H9 (cell line): ENCODE measurements at regions not wholly inside any gene's neighbourhood (a gene's known extent, or its start where the extent isn't known, plus 50 kb on each side); places are given as distances from the start of the nearest gene placed in this dataset.

Experiments used
- DNase-seq: peaks from one replicate; pipeline ENCODE4 v3.0.0-alpha.2; 2017
- H2AFZ ChIP-seq: one replicate; pipeline ENCODE4 v1.6.1; 2013; ENCODE audit warnings: mild to moderate bottlenecking, low read length, control low read depth, moderate library complexity
- H2AK5ac ChIP-seq: 2 replicates; pipeline ENCODE4 v1.6.1; 2013; ENCODE audit warnings: low read length, control low read depth, mixed read lengths; ENCODE audit not compliant: insufficient read length
- H2BK120ac ChIP-seq: one replicate; pipeline ENCODE4 v1.6.1; 2013; ENCODE audit warnings: low read depth, mild to moderate bottlenecking, low read length, control low read depth, inconsistent platforms; ENCODE audit not compliant: poor library complexity, severe bottlenecking
- H2BK12ac ChIP-seq: 2 replicates; pipeline ENCODE4 v1.6.1; 2013; ENCODE audit warnings: low read length, control low read depth, mixed read lengths, low read depth; ENCODE audit not compliant: insufficient read length
- H2BK15ac ChIP-seq: 2 replicates; pipeline ENCODE4 v1.6.1; 2013; ENCODE audit warnings: low read depth, low read length, control low read depth
- H2BK20ac ChIP-seq: one replicate; pipeline ENCODE4 v1.6.1; 2013; ENCODE audit warnings: low read depth, mild to moderate bottlenecking, low read length, control low read depth, inconsistent platforms; ENCODE audit not compliant: poor library complexity, severe bottlenecking
- H2BK5ac ChIP-seq: 2 replicates; pipeline ENCODE4 v1.6.1; 2013; ENCODE audit warnings: low read length, control low read depth, mixed read lengths; ENCODE audit not compliant: insufficient read length
- H3K14ac ChIP-seq: 2 replicates; pipeline ENCODE4 v1.6.1; 2013; ENCODE audit warnings: low read length, control low read depth; ENCODE audit not compliant: insufficient read depth
- H3K18ac ChIP-seq: 2 replicates; pipeline ENCODE4 v1.6.1; 2013; ENCODE audit warnings: low read depth, mild to moderate bottlenecking, mixed read lengths, low read length, control low read depth; ENCODE audit not compliant: insufficient read length
- H3K23ac ChIP-seq: 2 replicates; pipeline ENCODE4 v1.6.1; 2013; ENCODE audit warnings: low read length, control low read depth, mixed read lengths, low read depth; ENCODE audit not compliant: insufficient read length
- H3K23me2 ChIP-seq: 2 replicates; pipeline ENCODE4 v1.6.1; 2013; ENCODE audit warnings: low read depth, mild to moderate bottlenecking, mixed read lengths, low read length, control low read depth; ENCODE audit not compliant: insufficient read length, poor library complexity, severe bottlenecking
- H3K27ac ChIP-seq: 2 replicates; pipeline ENCODE4 v1.5.1; 2013; ENCODE audit warnings: low read length, control low read depth, mixed read lengths, low read depth; ENCODE audit not compliant: insufficient read length
- H3K27me3 ChIP-seq: 2 replicates; pipeline ENCODE4 v1.6.1; 2013; ENCODE audit warnings: low read length, control low read depth, inconsistent platforms; ENCODE audit not compliant: insufficient read depth
- H3K4ac ChIP-seq: 2 replicates; pipeline ENCODE4 v1.6.1; 2013; ENCODE audit warnings: low read depth, mild to moderate bottlenecking, control low read depth, inconsistent platforms, low read length, moderate library complexity
- H3K4me1 ChIP-seq: 2 replicates; pipeline ENCODE4 v1.6.1; 2013; ENCODE audit warnings: low read length, control low read depth, inconsistent platforms; ENCODE audit not compliant: insufficient read depth
- H3K4me2 ChIP-seq: 2 replicates; pipeline ENCODE4 v1.6.1; 2013; ENCODE audit warnings: low read length, control low read depth, mixed read lengths; ENCODE audit not compliant: insufficient read length, insufficient read depth
- H3K56ac ChIP-seq: 2 replicates; pipeline ENCODE4 v1.6.1; 2013; ENCODE audit warnings: low read depth, mild to moderate bottlenecking, mixed read lengths, low read length, control low read depth; ENCODE audit not compliant: insufficient read length
- H3K79me1 ChIP-seq: 2 replicates; pipeline ENCODE4 v1.6.1; 2013; ENCODE audit warnings: low read depth, mild to moderate bottlenecking, moderate library complexity, low read length, control low read depth, inconsistent platforms; ENCODE audit not compliant: insufficient read depth, poor library complexity, severe bottlenecking
- H3K79me2 ChIP-seq: 2 replicates; pipeline ENCODE4 v1.6.1; 2013; ENCODE audit warnings: low read length, control low read depth, inconsistent platforms; ENCODE audit not compliant: insufficient read depth
- H3K9ac ChIP-seq: 2 replicates; pipeline ENCODE4 v1.6.1; 2013; ENCODE audit warnings: low read length, control low read depth, mixed read lengths; ENCODE audit not compliant: insufficient read length; ENCODE audit errors: extremely low read depth
- H3K9me3 ChIP-seq: one replicate; pipeline ENCODE4 v1.6.1; 2013; ENCODE audit warnings: low read depth, low read length, inconsistent platforms; ENCODE audit not compliant: control insufficient read depth
- H3T11ph ChIP-seq: one replicate; pipeline ENCODE4 v1.6.1; 2013; ENCODE audit warnings: mild to moderate bottlenecking, low read length, control low read depth, inconsistent platforms
- H4K20me1 ChIP-seq: one replicate; pipeline ENCODE4 v1.6.1; 2013; ENCODE audit not compliant: control insufficient read depth, insufficient read length, insufficient read depth
- H4K5ac ChIP-seq: 2 replicates; pipeline ENCODE4 v1.6.1; 2013; ENCODE audit warnings: low read depth, mild to moderate bottlenecking, mixed read lengths, low read length, control low read depth; ENCODE audit not compliant: insufficient read length
- H4K8ac ChIP-seq: replicated peaks from 2 replicates; pipeline ENCODE4 v1.6.1; 2013; ENCODE audit warnings: low read length, control low read depth, mixed read lengths, low read depth; ENCODE audit not compliant: insufficient read length
- H4K91ac ChIP-seq: 2 replicates; pipeline ENCODE4 v1.6.1; 2013; ENCODE audit warnings: low read depth, mild to moderate bottlenecking, moderate library complexity, mixed read lengths, low read length, control low read depth; ENCODE audit not compliant: insufficient read length
- H3K27ac Mint-ChIP-seq, 3 experiments: 2 replicates in 2 of 3; 3 replicates in 1 of 3; pipeline ENCODE4 v1.8.0; 2020 to 2021; ENCODE audit warnings: mixed read lengths in 3 of 3, mild to moderate bottlenecking in 1 of 3, moderate library complexity in 1 of 3
- H3K27me3 Mint-ChIP-seq: 2 replicates; pipeline ENCODE4 v1.8.0; 2021; ENCODE audit warnings: low read depth, mild to moderate bottlenecking, moderate library complexity, mixed read lengths
- H3K36me3 Mint-ChIP-seq, 3 experiments: 2 replicates in 2 of 3; 3 replicates in 1 of 3; pipeline ENCODE4 v1.8.0; 2020 to 2021; ENCODE audit warnings: low read depth in 3 of 3, mixed read lengths in 3 of 3; ENCODE audit not compliant: insufficient read depth in 1 of 3
- H3K4me1 Mint-ChIP-seq, 2 experiments: 2 replicates each; pipeline ENCODE4 v1.8.0; 2020; ENCODE audit warnings: mixed read lengths in 2 of 2
- H3K4me3 Mint-ChIP-seq, 2 experiments: 2 replicates in 1 of 2; 3 replicates in 1 of 2; pipeline ENCODE4 v1.8.0; 2020 to 2021; ENCODE audit warnings: mild to moderate bottlenecking in 2 of 2, mixed read lengths in 2 of 2, moderate library complexity in 1 of 2
- H3K9me3 Mint-ChIP-seq, 2 experiments: 2 replicates in 1 of 2; 3 replicates in 1 of 2; pipeline ENCODE4 v1.8.0; 2020; ENCODE audit warnings: mild to moderate bottlenecking in 2 of 2, mixed read lengths in 2 of 2, moderate library complexity in 1 of 2
- CTCF ChIP-seq: fragments of 200-600 bp; sonication (generic); conservative IDR thresholded peaks from 3 replicates; pipeline ENCODE4 v1.8.0; 2021; ENCODE audit warnings: antibody characterized with exemption, mild to moderate bottlenecking
- WGBS: extraction: QIAGEN DNeasy Blood & Tissue Kit; methylation state at CpG from one replicate; pipeline ENCODE4 v1.1.7; 2013; ENCODE audit warnings: missing lambda C conversion rate, low lambda C conversion rate, mixed read lengths; ENCODE audit not compliant: insufficient read length; ENCODE audit errors: extremely low coverage; 5-methylcytosine and 5-hydroxymethylcytosine counted together

GRCh38 chr3:187498211-187498724 is 130.1 kb downstream of the RTP4 start:
- Histone ChIP-seq H2BK120ac (no peak overlapping the region), H3K9me3 (no peaks in the 10 kb centered on the region), H4K91ac (no peak overlapping the region), H3K56ac (no peak overlapping the region), H3K23ac (no peak overlapping the region), H4K8ac (no peak overlapping the region), H3K27me3 (no peaks in the 10 kb centered on the region), H3K4me1 (no peaks in the 10 kb centered on the region), H3T11ph (no peak overlapping the region), H4K5ac (no peak overlapping the region), H3K18ac (no peak overlapping the region), H2BK20ac (no peak overlapping the region), H2AFZ (no peak overlapping the region), H3K9ac (no peak overlapping the region), H3K4ac (no peak overlapping the region), H3K14ac (no peak overlapping the region), H2BK12ac (no peak overlapping the region), H4K20me1 (no peaks in the 10 kb centered on the region), H2BK15ac (no peak overlapping the region), H3K23me2 (no peaks in the 10 kb centered on the region), H2AK5ac (no peak overlapping the region), H3K79me2 (no peaks in the 10 kb centered on the region), H3K27ac (no peak overlapping the region), H2BK5ac (no peak overlapping the region), H3K79me1 (no peaks in the 10 kb centered on the region), H3K4me2 (no peak overlapping the region)
- Mint-ChIP-seq H3K27me3 (no peaks in the 10 kb centered on the region), H3K9me3 (peaks cover 16 to 19% of the 10 kb centered on the region in 2 experiments; a peak in 4 of 5 replicates), H3K36me3 (peaks cover 0 to 18% (median 7%) of the 10 kb centered on the region in 3 experiments), H3K4me1 (no peaks in the 10 kb centered on the region), H3K27ac (no peak overlapping the region; a peak in 1 of 7 replicates), H3K4me3 (no peak overlapping the region)
- no peak for DNase-seq
- no CpG with 5 or more reads among the region's 3 CpGs for WGBS
- no peak for TF ChIP-seq CTCF
